ENCODE measurements at regions not wholly inside any gene's neighbourhood (a gene's known extent, or its start where the extent isn't known, plus 50 kb on each side); places are given as distances from the start of the nearest gene placed in this dataset.

DNA sequence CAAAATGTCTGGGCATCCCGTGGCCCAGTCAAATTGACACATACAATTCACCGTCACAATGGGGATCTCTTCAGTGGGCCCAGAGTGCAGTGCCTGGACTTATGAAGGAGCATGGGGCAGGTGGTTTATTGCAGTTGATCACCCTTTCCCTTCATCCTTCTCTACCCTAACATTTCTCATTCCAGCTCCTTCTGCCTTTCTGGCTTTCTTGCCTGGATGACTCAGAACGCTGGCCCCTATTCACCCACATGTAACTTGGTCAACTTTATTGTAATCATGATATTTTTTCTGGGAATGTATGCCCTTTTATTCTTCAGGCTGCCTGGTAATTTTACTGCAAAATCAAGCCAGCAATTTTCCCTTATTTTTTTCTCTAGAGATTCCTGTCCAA, 179.9 kb upstream of the DTNBP1 start:
- no peak for TF ChIP-seq EZH2phosphoT487 (IDR thresholded peaks at IDR 0.05; ENCODE audit: insufficient read depth, low read depth)
- no peak for TF ChIP-seq EZH2 (IDR thresholded peaks at IDR 0.05; ENCODE audit: insufficient read depth, poor library complexity, severe bottlenecking)

Data from GM23248 (cell line).